Thoracic aorta (tissue), 2 donors: ENCODE measurements at regions not wholly inside any gene's neighbourhood (a gene's known extent, or its start where the extent isn't known, plus 50 kb on each side); places are given as distances from the start of the nearest gene placed in this dataset.

ENCODE experiments used
- ATAC-seq: fragments of 150-250 bp; one replicate; pipeline ENCODE4 v1.8.0; 2017; ENCODE audit warnings: low read depth; ENCODE audit not compliant: insufficient number of reproducible peaks, low FRiP score
- DNase-seq: peaks from one replicate; pipeline ENCODE4 v3.0.0-alpha.2; 2020; ENCODE audit warnings: low spot score
- H3K27ac ChIP-seq, 2 donors: fragments of 200-600 bp; sonication (generic); 1 replicate in 1 of 2; 2 replicates in 1 of 2; pipeline ENCODE4 v1.5.1; 2016; ENCODE audit warnings: mild to moderate bottlenecking in 2 of 2, moderate library complexity in 2 of 2
- H3K27me3 ChIP-seq: fragments of 200-600 bp; sonication (generic); replicated peaks from 2 replicates; pipeline ENCODE4 v1.6.0; 2016; ENCODE audit warnings: mild to moderate bottlenecking; ENCODE audit not compliant: insufficient read depth
- H3K36me3 ChIP-seq: fragments of 200-600 bp; sonication (generic); one replicate; pipeline ENCODE4 v1.5.1; 2016
- H3K4me1 ChIP-seq, 2 donors: fragments of 200-600 bp; sonication (generic); 1 replicate in 1 of 2; 2 replicates in 1 of 2; pipeline versions ENCODE4 v1.5.1 to v1.6.0; 2016; ENCODE audit warnings: low read depth in 2 of 2, mild to moderate bottlenecking in 1 of 2; ENCODE audit not compliant: control insufficient read depth in 1 of 2
- H3K4me3 ChIP-seq: fragments of 200-600 bp; sonication (generic); 2 replicates; pipeline ENCODE4 v1.5.1; 2016; ENCODE audit warnings: mild to moderate bottlenecking
- H3K9me3 ChIP-seq: fragments of 200-600 bp; sonication (generic); 2 replicates; pipeline ENCODE4 v1.5.1; 2016
- CTCF ChIP-seq: fragments of 200-600 bp; sonication (generic); IDR thresholded peaks from one replicate; pipeline ENCODE4 v1.5.1; 2019; ENCODE audit warnings: antibody characterized with exemption

DNA sequence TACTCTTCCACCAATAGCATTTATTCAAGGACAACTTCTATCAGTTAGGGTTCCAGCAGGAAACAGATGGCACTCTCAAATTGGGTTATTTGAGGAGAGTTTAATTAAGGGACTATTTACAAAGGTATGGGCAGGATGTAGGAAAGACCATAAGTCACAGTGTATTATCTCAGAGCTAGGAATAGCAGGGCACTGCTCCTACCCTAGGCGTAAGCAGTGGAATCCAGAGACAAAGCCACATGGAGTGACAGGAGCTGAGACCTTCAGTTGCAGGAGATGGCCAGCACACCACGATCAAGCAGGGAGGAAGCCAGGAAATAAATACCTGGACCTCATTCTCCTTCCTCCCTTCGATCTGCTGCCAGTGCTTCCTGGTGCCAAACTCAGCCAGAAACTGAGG is 274.9 kb upstream of the SLC30A5 start:
- TF ChIP-seq CTCF: no peak
- H3K4me3 ChIP-seq: no peak overlapping the region
- DNase-seq: no peak
- H3K27me3 ChIP-seq: no peaks in the 10 kb centered on the region
- H3K9me3 ChIP-seq: no peaks in the 10 kb centered on the region
- no peaks in the 10 kb centered on the region for H3K36me3 ChIP-seq
- no peak overlapping the region for H3K27ac ChIP-seq
- no peaks in the 10 kb centered on the region for H3K4me1 ChIP-seq
- no peak for ATAC-seq

GRCh38 chr5:68821056-68821455 is 272.8 kb upstream of the SLC30A5 start:
- Histone ChIP-seq H3K9me3 (no peaks in the 10 kb centered on the region), H3K4me3 (no peak overlapping the region), H3K4me1 (no peaks in the 10 kb centered on the region), H3K36me3 (no peaks in the 10 kb centered on the region), H3K27me3 (no peaks in the 10 kb centered on the region), H3K27ac (no peak overlapping the region)
- TF ChIP-seq CTCF: no peak
- no peak for DNase-seq
- ATAC-seq: no peak

DNA sequence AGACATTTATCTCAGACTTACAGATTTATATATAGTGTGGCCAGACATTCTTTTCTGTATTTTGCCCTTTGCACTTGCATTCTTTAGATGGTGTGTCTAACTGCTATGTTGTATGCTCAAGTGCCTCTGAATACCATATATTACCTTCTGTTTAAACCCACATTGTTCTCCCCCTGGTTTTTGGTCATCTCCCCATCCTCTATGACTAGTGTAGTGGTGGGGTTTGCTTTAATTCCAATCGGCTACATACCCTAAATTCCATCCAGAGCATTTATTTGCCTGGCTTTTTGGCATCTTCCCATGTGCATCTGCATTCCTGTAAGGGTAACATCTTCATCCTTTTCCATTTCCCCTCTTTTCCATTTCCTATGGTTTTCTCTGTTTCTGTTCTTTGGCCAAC is 271.0 kb upstream of the SLC30A5 start:
- no peaks in the 10 kb centered on the region for H3K36me3 ChIP-seq
- TF ChIP-seq CTCF: no peak
- no peak for DNase-seq
- no peaks in the 10 kb centered on the region for H3K27me3 ChIP-seq
- no peak overlapping the region for H3K27ac ChIP-seq
- ATAC-seq: no peak
- no peak overlapping the region for H3K4me3 ChIP-seq
- no peaks in the 10 kb centered on the region for H3K4me1 ChIP-seq
- no peaks in the 10 kb centered on the region for H3K9me3 ChIP-seq

GRCh38 chr5:68823301-68823700 is 270.5 kb upstream of the SLC30A5 start:
- no peaks in the 10 kb centered on the region for H3K9me3 ChIP-seq
- no peaks in the 10 kb centered on the region for H3K4me1 ChIP-seq
- no peak overlapping the region for H3K27ac ChIP-seq
- no peak for TF ChIP-seq CTCF
- DNase-seq (no peak), ATAC-seq (no peak)
- H3K36me3 ChIP-seq: no peaks in the 10 kb centered on the region
- H3K27me3 ChIP-seq: no peaks in the 10 kb centered on the region
- no peak overlapping the region for H3K4me3 ChIP-seq

DNA sequence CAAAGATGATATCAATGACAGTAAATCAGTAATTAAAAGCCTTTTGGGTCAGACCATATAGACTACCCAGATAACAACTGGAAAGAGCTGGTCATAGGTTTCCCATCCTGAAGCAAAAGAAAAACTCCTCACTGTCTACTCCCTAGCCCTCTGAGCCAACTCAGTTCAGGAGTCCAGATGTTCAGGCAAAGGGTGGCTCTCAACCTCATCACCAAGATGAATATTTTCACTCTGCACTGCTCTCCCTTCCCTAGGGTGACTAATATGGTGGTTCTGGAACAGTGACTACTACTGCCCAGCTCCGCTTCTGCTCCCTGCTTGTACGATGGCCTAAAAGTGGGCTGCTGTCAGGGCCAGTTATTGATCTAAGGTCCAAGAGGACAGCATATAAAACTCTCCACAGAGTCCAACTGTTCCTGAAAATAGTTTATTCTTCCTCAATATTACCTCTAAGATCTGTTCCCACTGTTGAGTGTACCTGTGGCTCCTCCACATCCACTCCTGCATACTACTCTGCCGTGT is 263.4 kb upstream of the SLC30A5 start:
- no peak overlapping the region for H3K27ac ChIP-seq
- ATAC-seq (no peak), DNase-seq (no peak)
- TF ChIP-seq CTCF: no peak
- H3K4me1 ChIP-seq: no peaks in the 10 kb centered on the region
- H3K4me3 ChIP-seq: no peak overlapping the region
- H3K36me3 ChIP-seq: no peaks in the 10 kb centered on the region
- no peaks in the 10 kb centered on the region for H3K27me3 ChIP-seq
- no peaks in the 10 kb centered on the region for H3K9me3 ChIP-seq
